GM12873 (cell line): ENCODE measurements at regions not wholly inside any gene's neighbourhood (a gene's known extent, or its start where the extent isn't known, plus 50 kb on each side); places are given as distances from the start of the nearest gene placed in this dataset.

ENCODE experiments used
- CTCF ChIP-seq: IDR thresholded peaks from 2 replicates; pipeline ENCODE4 v1.5.1; 2012; ENCODE audit warnings: low read depth, mild to moderate bottlenecking, moderate library complexity, low read length, control low read depth; ENCODE audit not compliant: insufficient read depth; ENCODE audit errors: missing control alignments

- TF ChIP-seq CTCF: no peak
Measured at GRCh38 chr4:112002248-112002661, 143.0 kb upstream of the FAM241A start.

GRCh38 chr4:112003231-112003907, 141.9 kb upstream of the FAM241A start:
- no peak for TF ChIP-seq CTCF

- no peak for TF ChIP-seq CTCF
Measured at GRCh38 chr4:112005027-112005426, 140.2 kb upstream of the FAM241A start.

- TF ChIP-seq CTCF: no peak
Measured at GRCh38 chr4:112007391-112007790, 137.9 kb upstream of the FAM241A start.

GRCh38 chr4:112015960-112016359, 129.3 kb upstream of the FAM241A start:
- TF ChIP-seq CTCF: no peak

- TF ChIP-seq CTCF: no peak
Measured at GRCh38 chr4:112023402-112023950, 121.8 kb upstream of the FAM241A start.

GRCh38 chr4:112026058-112026457, 119.2 kb upstream of the FAM241A start:
- no peak for TF ChIP-seq CTCF
